T1000 (cell line): ENCODE measurements at regions not wholly inside any gene's neighbourhood (a gene's known extent, or its start where the extent isn't known, plus 50 kb on each side); places are given as distances from the start of the nearest gene placed in this dataset.
A peak's percentile ranks its signal among the peaks of the same experiment; 100 is the strongest.

ENCODE experiments used
- DNase-seq: peaks from one replicate; lab custom pipeline; 2025; ENCODE audit warnings: mixed read lengths; lab: John Stamatoyannopoulos, UW

DNA sequence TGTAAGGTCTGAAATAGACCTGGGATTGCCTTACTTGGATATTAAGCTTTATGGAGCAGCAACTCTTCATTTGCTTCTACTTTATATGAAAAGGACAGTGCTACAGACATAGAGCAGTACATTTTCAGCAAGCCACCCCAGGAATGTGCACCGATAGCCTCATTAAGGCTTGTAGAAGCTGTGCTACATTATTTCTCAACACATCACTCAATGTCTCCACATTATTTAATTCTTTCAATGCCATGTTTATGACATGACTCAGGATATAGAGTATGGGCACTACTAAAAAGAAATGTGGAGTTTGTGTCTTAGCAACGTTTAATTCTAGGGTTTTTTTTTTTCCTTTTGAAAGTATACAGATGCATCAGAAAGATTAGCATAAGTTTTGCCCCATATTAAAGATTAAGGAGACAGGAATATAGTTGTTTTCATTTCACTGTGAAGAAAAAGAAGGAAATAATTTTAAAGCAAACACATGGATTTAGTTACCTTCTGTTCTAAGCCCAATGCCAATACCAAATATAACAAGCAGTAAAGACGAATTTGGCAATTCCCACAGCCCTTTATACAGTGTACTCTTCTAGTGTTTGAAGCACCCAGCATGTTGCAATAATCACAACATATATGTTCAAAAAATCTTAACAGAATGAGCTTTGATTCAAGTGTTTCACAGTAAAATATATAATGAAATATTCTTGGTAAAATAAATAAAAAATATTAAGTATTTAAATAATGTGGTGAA is 2140.1 kb upstream of the AGA start:
- DNase-seq = no peak

DNA sequence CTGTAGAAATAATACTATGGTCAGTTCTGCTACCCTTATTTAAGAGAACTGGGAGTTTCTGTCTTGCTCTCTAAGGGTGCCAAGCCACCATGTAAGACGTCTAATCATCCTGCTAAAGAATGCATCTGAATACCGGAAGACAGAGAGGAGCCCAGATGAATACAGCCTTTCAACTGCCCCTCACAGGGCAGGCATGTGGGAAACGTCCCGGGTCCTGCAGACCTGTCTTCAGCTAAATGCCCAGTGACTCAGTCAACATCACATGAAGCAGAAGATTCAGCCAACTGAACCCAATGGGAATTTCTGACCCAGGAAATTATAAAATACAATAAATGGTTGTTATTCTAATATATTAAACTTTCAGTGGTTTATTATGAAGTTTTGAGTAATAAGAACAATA is 2141.0 kb upstream of the AGA start:
- DNase-seq = no peak

DNA sequence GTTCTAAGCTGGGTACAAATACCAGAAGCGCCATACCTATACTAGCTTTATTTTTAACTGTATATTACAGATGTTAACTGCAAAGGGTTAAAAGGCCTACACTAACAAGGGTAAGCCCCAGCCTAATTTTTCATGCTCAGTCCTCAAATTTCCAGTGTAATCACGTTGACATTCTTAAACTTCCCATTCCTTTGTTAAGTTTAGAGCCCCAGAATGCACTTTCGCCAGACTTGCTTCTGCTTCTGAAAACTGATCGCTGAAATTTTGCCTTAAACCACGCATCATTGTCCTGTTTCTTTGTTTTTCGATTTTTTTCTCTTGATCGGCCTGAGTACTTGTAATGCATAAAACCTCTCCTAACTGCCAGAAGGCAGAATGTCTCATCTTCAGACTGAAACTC is 2141.9 kb upstream of the AGA start:
- DNase-seq = no peak

DNA sequence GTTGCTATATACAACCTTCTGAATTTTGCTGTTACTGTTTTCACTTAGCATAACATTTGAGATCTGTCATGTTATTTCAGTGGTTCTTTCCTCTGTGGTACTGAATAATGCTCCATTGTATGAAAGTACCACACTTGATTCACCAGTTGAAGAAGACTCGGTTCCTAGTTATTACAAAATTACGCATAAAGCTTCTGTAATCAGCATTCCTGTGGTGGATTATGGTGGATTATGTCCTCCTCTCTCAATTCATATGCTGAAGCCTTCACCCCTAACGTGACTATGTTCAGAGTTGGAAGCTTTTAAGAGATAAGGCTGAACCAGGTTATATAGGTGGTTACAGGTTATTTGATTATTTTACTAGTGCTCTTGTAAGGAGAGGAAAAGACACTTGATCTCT is 2143.5 kb upstream of the AGA start:
- DNase-seq = no peak

DNA sequence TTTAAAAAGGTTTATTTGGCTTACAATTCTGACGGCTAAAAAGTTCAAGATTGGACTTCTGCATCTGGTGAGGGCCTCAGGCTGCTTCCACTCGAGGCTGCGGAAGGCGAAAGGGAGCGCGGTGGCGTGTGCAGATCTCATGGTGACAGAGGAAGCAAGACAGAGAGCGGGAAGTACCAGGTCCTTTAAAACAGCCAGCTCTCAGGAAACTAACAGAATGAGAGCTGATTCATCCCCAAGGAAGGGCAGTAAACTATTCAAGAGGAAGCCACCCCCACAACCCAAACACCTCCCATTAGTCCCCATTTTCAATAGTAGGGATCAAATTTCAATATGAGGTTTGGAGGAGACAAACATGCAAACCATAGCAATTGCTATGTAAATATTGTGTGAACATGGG is 2144.2 kb upstream of the AGA start:
- DNase-seq = no peak

DNA sequence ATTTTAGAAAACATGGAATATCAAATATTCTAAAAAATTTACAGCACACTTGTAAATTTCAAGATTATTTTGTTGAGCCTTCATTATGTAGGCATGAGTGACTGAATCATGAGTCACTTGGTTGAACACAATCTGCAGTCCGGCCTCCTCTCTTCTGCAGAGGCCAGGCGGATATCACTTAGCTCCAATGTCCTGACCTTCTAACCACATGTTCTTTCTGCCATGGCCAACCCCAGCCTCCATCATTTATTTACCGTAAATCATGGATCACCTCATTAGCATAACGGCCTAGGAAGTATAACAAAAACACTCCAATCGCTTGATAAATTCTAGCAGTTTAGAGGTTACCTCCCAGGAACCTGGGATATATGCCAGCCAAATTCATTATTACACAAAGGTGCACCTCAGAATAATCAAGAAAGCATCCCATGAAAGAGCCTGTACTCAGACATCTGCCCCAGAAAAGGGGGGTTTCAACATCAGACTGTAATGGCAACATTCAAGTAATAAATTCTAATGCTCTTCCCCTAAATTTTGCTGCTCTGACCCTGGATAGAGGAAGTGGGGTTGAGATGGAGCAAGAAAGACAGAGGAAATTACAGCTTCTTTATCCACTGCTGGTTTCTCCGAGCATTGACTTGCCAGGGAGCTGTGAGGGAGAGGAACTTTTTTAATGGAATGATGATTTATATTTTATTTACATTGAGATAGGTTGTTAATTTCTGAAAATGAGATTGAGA is 2153.6 kb upstream of the AGA start:
- DNase-seq = no peak

DNA sequence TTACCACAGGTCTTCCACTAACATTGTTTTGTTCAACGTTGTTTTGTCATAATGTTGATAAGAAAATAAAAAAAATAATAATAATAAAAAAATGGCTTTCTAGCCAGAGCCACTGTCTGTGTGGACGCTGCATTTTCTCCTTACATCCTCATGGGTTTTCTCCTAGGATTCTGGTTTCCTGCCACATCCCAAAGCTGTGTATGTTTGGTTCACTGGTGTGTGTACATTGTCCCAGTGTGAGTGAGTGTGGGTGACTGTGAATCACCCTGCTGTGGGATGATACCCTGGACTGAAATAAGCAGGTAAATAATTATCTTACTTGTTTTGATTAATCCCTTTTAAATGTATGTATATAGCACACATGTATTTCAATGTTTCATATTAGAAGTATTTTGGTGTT is 2154.4 kb upstream of the AGA start:
- no peak for DNase-seq

DNA sequence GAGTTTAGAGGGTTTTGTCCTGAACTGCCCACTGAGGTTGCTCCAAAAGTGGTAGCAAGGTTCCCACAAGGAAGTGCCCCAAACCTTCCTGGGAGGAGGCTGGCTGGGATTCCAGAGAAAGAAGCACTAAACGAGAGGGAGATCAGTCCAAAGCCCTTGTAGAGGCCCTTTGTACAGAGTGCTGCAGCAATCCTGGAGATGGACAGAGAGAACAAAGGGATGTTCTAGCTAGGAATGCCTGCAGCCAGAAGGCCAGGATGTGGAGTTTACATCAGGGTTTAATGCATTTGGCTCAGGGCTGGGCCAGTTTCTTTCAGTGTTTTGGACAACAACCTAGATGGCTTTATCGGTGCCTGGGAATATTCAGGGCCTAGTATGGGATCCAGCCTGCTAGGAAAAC is 2155.1 kb upstream of the AGA start:
- DNase-seq = no peak

DNA sequence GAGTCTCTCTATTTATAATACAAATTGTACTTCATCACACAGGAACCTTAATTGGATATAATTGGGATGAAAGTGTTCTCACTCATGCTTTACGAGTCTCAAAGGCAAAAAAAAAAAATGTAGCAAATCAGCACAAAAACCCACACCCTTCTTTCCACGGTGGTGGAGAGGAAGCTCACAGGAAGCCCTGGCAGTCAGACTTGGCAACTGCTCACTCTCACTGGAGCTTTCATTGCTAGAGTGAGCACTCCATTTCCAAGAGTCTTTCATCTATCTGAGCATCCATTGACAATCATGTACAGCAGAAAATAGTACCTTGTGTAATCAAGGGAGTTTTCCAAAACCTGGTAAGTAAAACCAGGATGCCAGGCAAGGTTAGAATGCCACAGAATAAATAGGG is 2159.4 kb upstream of the AGA start:
- no peak for DNase-seq

DNA sequence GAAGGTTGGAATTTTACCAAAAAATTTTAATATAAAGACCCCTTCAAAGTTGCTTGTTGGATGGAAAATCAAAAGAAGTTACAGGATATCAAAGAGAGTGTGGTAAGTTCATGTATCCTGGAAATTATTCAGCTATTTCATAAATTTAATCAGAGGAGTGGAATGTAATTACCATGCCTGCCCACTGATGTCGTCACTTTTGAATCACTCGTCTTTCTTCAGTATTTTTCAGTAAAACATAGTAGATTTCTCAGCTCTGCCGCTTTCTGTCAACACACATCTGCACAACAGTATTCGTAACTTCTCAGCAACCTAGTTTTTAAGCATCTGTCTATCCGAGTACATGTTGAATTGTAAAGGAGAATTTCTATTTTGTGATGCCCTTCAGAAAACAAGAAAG is 2163.0 kb upstream of the AGA start:
- no peak for DNase-seq

DNA sequence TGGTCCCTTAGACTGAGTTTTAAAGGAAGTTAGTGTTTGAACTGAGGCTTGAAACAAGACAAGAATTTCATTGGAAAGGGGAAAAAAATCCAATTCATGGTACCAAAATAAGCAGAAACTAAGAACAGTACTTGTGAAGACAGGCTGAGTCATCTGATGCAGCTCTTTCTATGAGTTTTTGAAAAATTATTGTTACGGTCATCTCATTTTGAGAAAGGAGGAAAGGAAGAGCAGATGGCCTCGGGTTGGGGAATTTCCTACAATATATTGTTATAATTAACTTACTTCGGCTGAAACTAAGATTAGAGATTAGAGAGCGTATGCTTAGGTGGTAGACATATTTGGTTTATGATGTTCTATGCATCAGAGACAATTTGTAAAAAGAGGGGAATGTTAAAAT is 2164.8 kb upstream of the AGA start:
- no peak for DNase-seq

DNA sequence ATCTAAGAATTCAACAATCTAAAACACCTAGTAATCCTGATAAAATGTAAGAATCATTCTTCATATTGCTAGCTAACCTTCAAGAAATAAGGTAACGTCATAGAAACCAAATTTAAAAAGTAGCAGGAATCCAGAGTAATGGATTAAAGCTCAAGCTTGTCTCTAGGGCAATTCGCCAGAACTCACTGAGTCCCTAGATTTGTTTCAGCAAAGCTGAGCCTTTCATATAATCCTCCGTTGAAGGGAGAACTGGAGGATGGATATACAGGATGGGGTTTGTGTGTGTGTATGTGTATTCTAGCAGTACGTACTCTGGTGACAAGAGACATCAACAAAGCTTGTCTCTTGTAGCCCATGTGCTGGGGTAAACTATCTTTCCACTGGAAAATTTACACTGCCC is 2173.5 kb upstream of the AGA start:
- no peak for DNase-seq

DNA sequence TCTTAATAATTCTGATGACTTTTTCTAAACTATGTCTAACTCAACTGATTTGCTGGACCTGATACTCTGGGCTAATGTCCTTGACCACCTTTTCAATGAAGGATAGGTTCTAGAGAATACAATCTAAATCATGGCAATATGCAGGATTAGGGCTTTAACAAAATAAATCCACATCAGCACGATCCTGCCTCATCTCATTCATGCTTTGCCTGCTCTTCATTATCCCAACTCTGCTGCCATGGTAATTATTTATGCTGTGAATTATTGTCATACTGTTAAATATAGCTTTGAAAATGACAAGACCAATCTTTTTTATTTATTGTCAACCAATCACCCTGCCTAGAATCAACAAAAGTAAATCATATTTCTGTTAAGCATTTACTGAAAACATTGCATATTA is 2176.7 kb upstream of the AGA start:
- DNase-seq = no peak

DNA sequence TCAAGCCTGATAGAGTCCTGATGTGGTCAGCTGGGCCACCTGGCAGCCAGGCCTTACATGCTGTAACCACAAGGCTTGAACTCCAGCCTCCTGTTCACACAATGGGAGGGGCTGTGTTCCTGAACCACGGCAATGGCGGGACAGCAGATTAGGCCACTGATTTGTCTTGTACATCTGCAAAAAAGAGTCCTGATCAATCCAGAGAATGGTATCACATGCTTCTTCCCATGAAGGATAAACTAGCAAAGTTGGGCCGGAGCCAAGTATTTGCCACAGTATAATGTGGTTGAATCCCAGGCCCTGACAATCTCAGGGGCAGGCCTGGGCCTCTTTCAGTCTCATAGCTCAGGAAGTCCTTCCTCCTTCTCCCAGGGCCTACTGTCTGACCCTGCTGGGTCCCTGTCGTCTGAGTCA is 2182.5 kb upstream of the AGA start:
- DNase-seq = peak; percentile 33

DNA sequence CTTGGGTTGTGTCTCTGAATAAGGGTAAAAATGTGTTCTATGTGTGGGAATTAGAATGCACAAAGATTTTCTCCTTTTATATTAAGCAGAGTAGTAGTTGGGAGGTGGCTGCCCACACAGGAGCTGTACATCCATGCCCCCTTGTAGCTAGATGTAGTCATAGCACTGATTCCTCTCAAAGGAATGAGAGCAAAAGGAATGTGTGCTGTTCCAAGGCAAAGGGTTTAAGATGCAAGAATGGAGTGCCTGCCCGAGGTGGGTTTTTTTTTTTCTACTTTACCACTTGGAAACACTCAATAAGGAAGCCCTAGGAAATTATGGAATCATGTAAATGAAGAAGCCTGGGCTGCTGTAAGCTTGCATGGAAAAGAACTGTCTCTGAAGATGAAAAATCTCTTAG is 2183.2 kb upstream of the AGA start:
- DNase-seq = no peak

DNA sequence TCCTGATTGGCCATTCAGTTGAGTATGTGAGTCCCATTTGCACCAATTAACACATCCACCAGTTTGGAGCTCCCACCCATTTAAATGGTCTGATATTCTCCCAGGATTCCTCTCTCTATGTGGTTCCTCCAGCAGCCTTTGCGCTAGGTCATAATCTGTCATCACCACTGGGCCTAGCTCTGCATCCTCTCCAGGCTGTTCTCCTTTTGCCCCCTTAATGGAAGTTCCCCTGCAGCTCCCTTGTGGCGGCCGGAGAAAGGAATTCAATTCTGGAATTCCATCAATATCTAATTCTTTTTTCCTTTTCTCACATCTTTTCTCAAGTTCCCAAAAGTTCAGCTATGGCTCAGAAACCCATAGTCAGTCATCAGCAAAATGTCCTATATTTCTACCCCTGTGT is 2184.4 kb upstream of the AGA start:
- DNase-seq = no peak

DNA sequence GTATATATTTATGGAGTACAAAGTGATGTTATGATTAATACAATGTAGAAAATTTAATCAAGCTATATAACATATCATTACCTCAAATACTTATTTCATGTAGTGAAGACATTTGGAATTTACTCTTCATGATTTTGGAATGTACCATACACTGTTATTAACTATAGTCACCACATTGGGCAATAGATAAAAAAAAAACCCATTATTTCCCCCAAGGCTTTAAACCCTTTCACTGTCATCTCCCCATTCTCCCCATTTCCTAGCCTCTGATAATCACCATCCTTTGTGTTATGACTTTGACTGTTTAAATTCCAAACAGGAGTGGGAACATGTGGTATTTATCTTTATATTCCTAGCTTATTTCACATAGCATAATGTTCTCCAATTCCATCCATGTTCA is 2189.1 kb upstream of the AGA start:
- DNase-seq = no peak

DNA sequence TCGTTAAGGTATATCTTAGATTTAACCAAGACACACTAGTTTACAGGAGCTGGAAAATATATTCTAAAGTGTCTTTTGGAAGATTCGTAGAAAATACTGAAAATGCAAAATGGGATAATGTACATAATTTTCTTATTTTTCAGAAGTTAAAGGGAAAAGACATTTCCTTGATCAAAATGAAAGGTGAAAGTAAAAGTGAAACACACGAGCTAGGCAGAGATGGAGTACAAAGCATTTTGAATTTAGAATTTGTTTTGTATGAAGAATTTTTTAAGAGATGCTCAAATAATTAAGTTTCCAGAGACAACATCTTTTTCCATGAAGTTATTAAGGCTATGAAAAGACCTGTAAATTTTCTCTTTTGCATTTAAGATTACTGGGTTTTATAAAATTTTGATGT is 2192.6 kb upstream of the AGA start:
- DNase-seq = no peak

DNA sequence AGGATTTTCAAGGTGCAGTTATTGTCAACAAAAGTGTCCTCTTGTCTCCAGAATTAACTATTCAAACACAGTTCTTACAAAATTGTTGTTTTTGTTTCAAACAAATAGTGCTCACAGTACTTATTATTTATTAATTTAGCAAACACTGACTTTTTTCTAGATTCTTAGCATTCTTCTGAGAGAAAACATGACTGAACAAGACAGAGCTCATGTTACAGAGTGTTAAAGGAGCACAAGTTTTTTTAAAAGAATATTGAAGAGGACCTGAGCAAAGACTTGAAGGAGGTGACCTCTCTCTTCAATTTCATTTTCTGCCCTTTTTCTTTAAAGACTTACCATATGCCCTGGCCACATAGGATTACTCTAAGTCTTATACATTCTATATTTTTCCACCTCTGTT is 2220.3 kb upstream of the AGA start:
- no peak for DNase-seq

DNA sequence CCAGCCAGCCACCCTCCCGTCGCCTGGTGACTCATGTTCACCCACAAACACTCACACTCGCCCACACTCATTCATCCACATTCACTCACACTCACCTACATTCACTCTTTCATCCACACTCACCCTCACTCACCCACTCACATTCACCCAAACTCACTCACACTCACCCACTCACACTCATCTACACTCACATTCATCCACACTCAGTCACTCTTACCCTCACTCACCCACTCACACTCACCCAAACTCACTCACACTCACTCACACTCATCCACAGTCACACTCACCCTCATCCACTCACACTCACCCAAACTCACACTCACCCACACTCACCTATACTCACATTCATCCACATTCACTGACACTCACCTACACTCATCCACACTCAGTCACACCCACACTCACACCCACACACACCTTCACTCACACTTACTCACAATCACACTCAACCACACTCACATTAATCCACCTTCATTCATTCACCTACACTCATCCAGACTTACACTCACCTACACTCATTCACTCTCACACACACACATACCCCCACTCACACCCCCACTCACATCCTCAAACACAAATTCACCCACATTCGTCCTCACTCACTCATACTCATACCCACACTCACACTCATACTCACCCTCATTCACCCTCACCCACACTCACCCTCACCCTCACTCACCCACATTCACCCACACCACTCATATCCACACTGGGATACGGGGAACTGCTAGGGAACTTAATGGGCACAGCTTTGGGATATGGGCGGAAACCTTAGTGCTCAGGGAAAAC is 2221.6 kb upstream of the AGA start:
- no peak for DNase-seq

DNA sequence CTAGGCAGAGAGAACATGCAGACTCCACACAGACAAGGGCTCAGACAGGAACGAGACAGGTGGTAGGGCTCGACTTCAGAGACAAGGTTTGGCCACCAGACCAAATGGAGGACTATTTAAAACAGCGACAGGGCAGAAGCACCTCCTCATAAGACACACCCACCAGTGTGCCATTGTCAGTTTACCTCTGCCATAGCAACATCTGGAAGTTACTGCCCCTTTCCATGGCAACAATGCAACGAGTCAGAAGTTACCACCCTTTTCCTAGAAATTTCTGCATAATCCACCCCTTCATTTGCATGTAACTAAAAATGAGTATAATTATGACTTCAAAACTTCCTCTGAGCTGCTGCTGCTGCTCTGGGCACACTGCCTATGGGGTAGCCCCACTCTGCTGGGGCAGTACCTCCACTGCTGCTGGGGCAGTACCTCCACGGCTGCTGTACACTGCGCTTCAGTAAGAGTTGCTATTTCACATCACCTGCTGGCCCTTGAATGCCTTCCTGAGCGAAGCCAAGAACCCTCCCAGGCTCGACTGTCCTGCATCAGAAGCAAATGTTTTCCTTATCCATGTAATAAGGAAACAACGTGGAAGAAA is 2222.3 kb upstream of the AGA start:
- no peak for DNase-seq

DNA sequence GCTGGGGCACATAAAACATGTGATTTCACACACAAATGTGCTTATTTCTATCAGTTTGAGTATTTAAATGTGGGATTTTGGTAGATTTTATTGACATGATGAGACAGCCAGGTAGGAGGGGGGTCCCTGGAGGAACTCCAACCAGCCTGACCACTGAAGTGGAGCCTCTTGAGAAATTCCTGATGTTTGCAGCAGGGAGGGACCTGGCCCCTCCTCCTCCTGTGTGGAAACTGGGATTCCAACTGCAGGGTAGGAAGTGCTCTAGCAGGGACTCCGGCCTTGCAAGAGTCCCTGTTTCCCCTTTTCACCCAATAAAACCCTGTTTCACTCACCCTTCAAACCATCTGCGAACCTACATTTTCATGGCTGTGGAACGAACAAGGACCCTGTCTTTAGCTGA is 2224.0 kb upstream of the AGA start:
- no peak for DNase-seq

DNA sequence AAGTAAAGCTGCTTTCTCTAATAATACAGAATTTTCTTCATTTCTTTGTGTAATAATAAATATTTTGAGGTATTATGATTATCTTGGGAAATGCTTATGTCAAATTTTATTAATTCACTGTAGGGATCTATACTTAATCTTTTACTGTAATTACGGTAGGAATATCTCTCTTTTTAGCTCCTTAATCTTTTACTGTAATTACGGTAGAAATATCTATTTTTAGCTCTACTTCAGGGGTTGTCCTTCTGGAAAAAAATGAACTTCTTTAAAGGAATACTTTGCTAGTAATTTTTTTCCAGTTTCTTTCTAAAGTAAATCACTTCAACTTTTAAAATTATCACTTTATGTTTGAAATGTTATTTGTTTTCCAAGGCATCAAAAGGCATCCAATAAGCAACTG is 2229.4 kb upstream of the AGA start:
- DNase-seq = no peak
